ENCODE measurements at regions not wholly inside any gene's neighbourhood (a gene's known extent, or its start where the extent isn't known, plus 50 kb on each side); places are given as distances from the start of the nearest gene placed in this dataset.

GRCh38 chr4:57234252-57234775 is 124.1 kb upstream of the IGFBP7 start:
- WGBS, result 81% methylated on average over 12 of the region's 12 CpGs
- H3K27me3 ChIP-seq (ENCODE audit: insufficient read depth, low read length), result no peaks in the 10 kb centered on the region
- H3K27ac ChIP-seq (ENCODE audit: low read depth, low read length), result no peak overlapping the region
- H3K9ac ChIP-seq (ENCODE audit: low read depth, low read length), result no peak overlapping the region
- H3K36me3 ChIP-seq (ENCODE audit: insufficient read depth, low read length), result no peaks in the 10 kb centered on the region
- H3K9me3 ChIP-seq (ENCODE audit: insufficient read depth, low read depth, low read length), result no peaks in the 10 kb centered on the region
- H3K4me1 ChIP-seq (ENCODE audit: insufficient read depth, low read length), result peaks cover 6% of the 10 kb centered on the region; the same call in 1 of the 2 replicates
- H3K4me3 ChIP-seq (ENCODE audit: low read length), result no peak overlapping the region

- no peak overlapping the region for H3K4me3 ChIP-seq (ENCODE audit: low read length)
- peaks cover 6% of the 10 kb centered on the region; the same call in 1 of the 2 replicates for H3K4me1 ChIP-seq (ENCODE audit: insufficient read depth, low read length)
- 93% methylated on average over 3 of the region's 4 CpGs for WGBS
- no peaks in the 10 kb centered on the region for H3K36me3 ChIP-seq (ENCODE audit: insufficient read depth, low read length)
- H3K9ac ChIP-seq (ENCODE audit: low read depth, low read length), result no peak overlapping the region
- H3K27me3 ChIP-seq (ENCODE audit: insufficient read depth, low read length), result no peaks in the 10 kb centered on the region
- no peak overlapping the region for H3K27ac ChIP-seq (ENCODE audit: low read depth, low read length)
- H3K9me3 ChIP-seq (ENCODE audit: insufficient read depth, low read depth, low read length), result no peaks in the 10 kb centered on the region
Observed at GRCh38 chr4:57233386-57233785, 123.2 kb upstream of the IGFBP7 start.

GRCh38 chr4:57231781-57232180 is 121.6 kb upstream of the IGFBP7 start:
- Histone ChIP-seq H3K4me1 (ENCODE audit: insufficient read depth, low read length) (peaks cover 6% of the 10 kb centered on the region; the same call in 1 of the 2 replicates), H3K36me3 (ENCODE audit: insufficient read depth, low read length) (no peaks in the 10 kb centered on the region), H3K9me3 (ENCODE audit: insufficient read depth, low read depth, low read length) (no peaks in the 10 kb centered on the region), H3K4me3 (ENCODE audit: low read length) (no peak overlapping the region), H3K27me3 (ENCODE audit: insufficient read depth, low read length) (no peaks in the 10 kb centered on the region), H3K9ac (ENCODE audit: low read depth, low read length) (no peak overlapping the region), H3K27ac (ENCODE audit: low read depth, low read length) (no peak overlapping the region)
- WGBS, result 96% methylated on average over 2 of the region's 2 CpGs

- no peak overlapping the region for H3K27ac ChIP-seq (ENCODE audit: low read depth, low read length)
- WGBS, result 82% methylated on average over 2 of the region's 2 CpGs
- peaks cover 12% of the 10 kb centered on the region; the same call in 1 of the 2 replicates for H3K4me1 ChIP-seq (ENCODE audit: insufficient read depth, low read length)
- no peaks in the 10 kb centered on the region for H3K36me3 ChIP-seq (ENCODE audit: insufficient read depth, low read length)
- H3K9me3 ChIP-seq (ENCODE audit: insufficient read depth, low read depth, low read length), result 0 out of 2 replicates have a peak, but pooled peaks cover 4% of the 10 kb centered on the region
- no peaks in the 10 kb centered on the region for H3K27me3 ChIP-seq (ENCODE audit: insufficient read depth, low read length)
- H3K9ac ChIP-seq (ENCODE audit: low read depth, low read length), result no peak overlapping the region
- H3K4me3 ChIP-seq (ENCODE audit: low read length), result no peak overlapping the region
Observed at GRCh38 chr4:57220734-57221133, 110.5 kb upstream of the IGFBP7 start.

- H3K9ac ChIP-seq (ENCODE audit: low read depth, low read length), result no peak overlapping the region
- peaks cover 12% of the 10 kb centered on the region; the same call in 1 of the 2 replicates for H3K4me1 ChIP-seq (ENCODE audit: insufficient read depth, low read length)
- H3K27me3 ChIP-seq (ENCODE audit: insufficient read depth, low read length), result no peaks in the 10 kb centered on the region
- H3K4me3 ChIP-seq (ENCODE audit: low read length), result no peak overlapping the region
- 96% methylated on average over 2 of the region's 2 CpGs for WGBS
- H3K36me3 ChIP-seq (ENCODE audit: insufficient read depth, low read length), result no peaks in the 10 kb centered on the region
- 0 out of 2 replicates have a peak, but pooled peaks cover 4% of the 10 kb centered on the region for H3K9me3 ChIP-seq (ENCODE audit: insufficient read depth, low read depth, low read length)
- peak overlapping the region; percentile 51; the same call in 1 of the 2 replicates for H3K27ac ChIP-seq (ENCODE audit: low read depth, low read length)
Observed at GRCh38 chr4:57220172-57220571, 110.0 kb upstream of the IGFBP7 start.

GRCh38 chr4:57219431-57219830 is 109.2 kb upstream of the IGFBP7 start:
- H3K4me1 ChIP-seq (ENCODE audit: insufficient read depth, low read length), result peaks cover 12% of the 10 kb centered on the region; the same call in 1 of the 2 replicates
- peak overlapping the region; percentile 51; the same call in 1 of the 2 replicates for H3K27ac ChIP-seq (ENCODE audit: low read depth, low read length)
- 57% methylated on average over 2 of the region's 2 CpGs for WGBS
- H3K27me3 ChIP-seq (ENCODE audit: insufficient read depth, low read length), result no peaks in the 10 kb centered on the region
- H3K9ac ChIP-seq (ENCODE audit: low read depth, low read length), result no peak overlapping the region
- no peak overlapping the region for H3K4me3 ChIP-seq (ENCODE audit: low read length)
- 0 out of 2 replicates have a peak, but pooled peaks cover 4% of the 10 kb centered on the region for H3K9me3 ChIP-seq (ENCODE audit: insufficient read depth, low read depth, low read length)
- H3K36me3 ChIP-seq (ENCODE audit: insufficient read depth, low read length), result no peaks in the 10 kb centered on the region

- no peak overlapping the region for H3K27ac ChIP-seq (ENCODE audit: low read depth, low read length)
- WGBS, result 95% methylated on average over 7 of the region's 8 CpGs
Observed at GRCh38 chr4:57214654-57215411, 104.6 kb upstream of the IGFBP7 start.

GRCh38 chr4:57211131-57211530 is 100.9 kb upstream of the IGFBP7 start:
- H3K27ac ChIP-seq (ENCODE audit: low read depth, low read length), result no peak overlapping the region
- H3K27me3 ChIP-seq (ENCODE audit: insufficient read depth, low read length), result no peaks in the 10 kb centered on the region
- no peak overlapping the region for H3K9ac ChIP-seq (ENCODE audit: low read depth, low read length)
- H3K4me1 ChIP-seq (ENCODE audit: insufficient read depth, low read length), result no peaks in the 10 kb centered on the region; the same call in 1 of the 2 replicates
- peaks cover 8% of the 10 kb centered on the region for H3K9me3 ChIP-seq (ENCODE audit: insufficient read depth, low read depth, low read length)
- H3K4me3 ChIP-seq (ENCODE audit: low read length), result no peak overlapping the region
- WGBS, result 91% methylated on average over 5 of the region's 5 CpGs
- H3K36me3 ChIP-seq (ENCODE audit: insufficient read depth, low read length), result no peaks in the 10 kb centered on the region

More at GRCh38 chr4:57214654-57215411, 104.6 kb upstream of the IGFBP7 start:
- H3K4me3 ChIP-seq (ENCODE audit: low read length), result no peak overlapping the region
- peaks cover 12% of the 10 kb centered on the region for H3K9me3 ChIP-seq (ENCODE audit: insufficient read depth, low read depth, low read length)
- no peaks in the 10 kb centered on the region for H3K27me3 ChIP-seq (ENCODE audit: insufficient read depth, low read length)
- no peaks in the 10 kb centered on the region for H3K36me3 ChIP-seq (ENCODE audit: insufficient read depth, low read length)
- H3K9ac ChIP-seq (ENCODE audit: low read depth, low read length), result no peak overlapping the region
- 0 out of 2 replicates have a peak, but pooled peaks cover 3% of the 10 kb centered on the region for H3K4me1 ChIP-seq (ENCODE audit: insufficient read depth, low read length)

- Histone ChIP-seq H3K4me3 (ENCODE audit: low read length) (no peak overlapping the region), H3K27ac (ENCODE audit: low read depth, low read length) (no peak overlapping the region), H3K9me3 (ENCODE audit: insufficient read depth, low read depth, low read length) (peaks cover 5% of the 10 kb centered on the region), H3K36me3 (ENCODE audit: insufficient read depth, low read length) (no peaks in the 10 kb centered on the region), H3K4me1 (ENCODE audit: insufficient read depth, low read length) (peaks cover 5% of the 10 kb centered on the region; the same call in 1 of the 2 replicates), H3K27me3 (ENCODE audit: insufficient read depth, low read length) (no peaks in the 10 kb centered on the region), H3K9ac (ENCODE audit: low read depth, low read length) (no peak overlapping the region)
- WGBS, result 67% methylated on average over 2 of the region's 2 CpGs
Observed at GRCh38 chr4:57206172-57206571, 96.0 kb upstream of the IGFBP7 start.

- H3K9me3 ChIP-seq (ENCODE audit: insufficient read depth, low read depth, low read length), result no peaks in the 10 kb centered on the region
- 73% methylated on average over 1 of the region's 1 CpG for WGBS
- H3K4me3 ChIP-seq (ENCODE audit: low read length), result no peak overlapping the region
- H3K27me3 ChIP-seq (ENCODE audit: insufficient read depth, low read length), result no peaks in the 10 kb centered on the region
- no peaks in the 10 kb centered on the region for H3K36me3 ChIP-seq (ENCODE audit: insufficient read depth, low read length)
- H3K27ac ChIP-seq (ENCODE audit: low read depth, low read length), result no peak overlapping the region
- no peak overlapping the region for H3K9ac ChIP-seq (ENCODE audit: low read depth, low read length)
- peaks cover 5% of the 10 kb centered on the region; the same call in 1 of the 2 replicates for H3K4me1 ChIP-seq (ENCODE audit: insufficient read depth, low read length)
Observed at GRCh38 chr4:57205580-57205979, 95.4 kb upstream of the IGFBP7 start.

- Histone ChIP-seq H3K9ac (ENCODE audit: low read depth, low read length) (no peak overlapping the region), H3K4me3 (ENCODE audit: low read length) (no peak overlapping the region), H3K27me3 (ENCODE audit: insufficient read depth, low read length) (no peaks in the 10 kb centered on the region), H3K27ac (ENCODE audit: low read depth, low read length) (no peak overlapping the region), H3K4me1 (ENCODE audit: insufficient read depth, low read length) (peaks cover 3% of the 10 kb centered on the region; the same call in 1 of the 2 replicates), H3K9me3 (ENCODE audit: insufficient read depth, low read depth, low read length) (no peaks in the 10 kb centered on the region), H3K36me3 (ENCODE audit: insufficient read depth, low read length) (no peaks in the 10 kb centered on the region)
- 84% methylated on average over 7 of the region's 7 CpGs for WGBS
Observed at GRCh38 chr4:57200799-57201327, 90.7 kb upstream of the IGFBP7 start.

Measured in HUES64 (cell line).